ENCODE measurements at regions not wholly inside any gene's neighbourhood (a gene's known extent, or its start where the extent isn't known, plus 50 kb on each side); places are given as distances from the start of the nearest gene placed in this dataset.

DNA sequence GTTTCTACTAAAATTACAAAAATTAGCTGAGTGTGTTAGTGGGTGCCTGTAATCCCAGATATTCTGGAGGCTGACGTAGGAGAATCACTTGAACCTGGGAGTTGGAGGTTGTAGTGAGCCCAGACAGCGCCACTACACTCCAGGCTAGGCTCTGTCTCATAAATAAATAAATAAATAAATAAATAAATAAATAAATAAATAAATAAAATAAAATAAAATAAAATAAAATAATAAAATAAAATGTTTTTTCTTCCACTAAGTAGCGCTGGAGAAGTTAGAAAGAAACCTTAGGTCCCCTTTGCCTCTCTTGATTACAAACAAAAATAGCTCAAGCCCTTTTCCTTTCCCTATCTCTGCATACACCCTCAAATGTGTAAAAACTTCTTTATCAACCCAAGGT is 525.9 kb downstream of the IPMK start:
- TF ChIP-seq, protein P1, sequence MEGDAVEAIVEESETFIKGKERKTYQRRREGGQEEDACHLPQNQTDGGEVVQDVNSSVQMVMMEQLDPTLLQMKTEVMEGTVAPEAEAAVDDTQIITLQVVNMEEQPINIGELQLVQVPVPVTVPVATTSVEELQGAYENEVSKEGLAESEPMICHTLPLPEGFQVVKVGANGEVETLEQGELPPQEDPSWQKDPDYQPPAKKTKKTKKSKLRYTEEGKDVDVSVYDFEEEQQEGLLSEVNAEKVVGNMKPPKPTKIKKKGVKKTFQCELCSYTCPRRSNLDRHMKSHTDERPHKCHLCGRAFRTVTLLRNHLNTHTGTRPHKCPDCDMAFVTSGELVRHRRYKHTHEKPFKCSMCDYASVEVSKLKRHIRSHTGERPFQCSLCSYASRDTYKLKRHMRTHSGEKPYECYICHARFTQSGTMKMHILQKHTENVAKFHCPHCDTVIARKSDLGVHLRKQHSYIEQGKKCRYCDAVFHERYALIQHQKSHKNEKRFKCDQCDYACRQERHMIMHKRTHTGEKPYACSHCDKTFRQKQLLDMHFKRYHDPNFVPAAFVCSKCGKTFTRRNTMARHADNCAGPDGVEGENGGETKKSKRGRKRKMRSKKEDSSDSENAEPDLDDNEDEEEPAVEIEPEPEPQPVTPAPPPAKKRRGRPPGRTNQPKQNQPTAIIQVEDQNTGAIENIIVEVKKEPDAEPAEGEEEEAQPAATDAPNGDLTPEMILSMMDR (IDR thresholded peaks at IDR 0.05), result no peak
- TF ChIP-seq POLR2AphosphoS5 (IDR thresholded peaks at IDR 0.05) (no peak), POLR2A (IDR thresholded peaks at IDR 0.05) (no peak)

Measured in stomach (tissue), 4 donors.